Thoracic aorta (tissue), 2 donors: ENCODE measurements at regions not wholly inside any gene's neighbourhood (a gene's known extent, or its start where the extent isn't known, plus 50 kb on each side); places are given as distances from the start of the nearest gene placed in this dataset.

Experiments used
- ATAC-seq: fragments of 150-250 bp; one replicate; pipeline ENCODE4 v1.8.0; 2017; ENCODE audit warnings: low read depth; ENCODE audit not compliant: insufficient number of reproducible peaks, low FRiP score
- DNase-seq: peaks from one replicate; pipeline ENCODE4 v3.0.0-alpha.2; 2020; ENCODE audit warnings: low spot score
- H3K27ac ChIP-seq, 2 donors: fragments of 200-600 bp; sonication (generic); 1 replicate in 1 of 2; 2 replicates in 1 of 2; pipeline ENCODE4 v1.5.1; 2016; ENCODE audit warnings: mild to moderate bottlenecking in 2 of 2, moderate library complexity in 2 of 2
- H3K27me3 ChIP-seq: fragments of 200-600 bp; sonication (generic); replicated peaks from 2 replicates; pipeline ENCODE4 v1.6.0; 2016; ENCODE audit warnings: mild to moderate bottlenecking; ENCODE audit not compliant: insufficient read depth
- H3K36me3 ChIP-seq: fragments of 200-600 bp; sonication (generic); one replicate; pipeline ENCODE4 v1.5.1; 2016
- H3K4me1 ChIP-seq, 2 donors: fragments of 200-600 bp; sonication (generic); 1 replicate in 1 of 2; 2 replicates in 1 of 2; pipeline versions ENCODE4 v1.5.1 to v1.6.0; 2016; ENCODE audit warnings: low read depth in 2 of 2, mild to moderate bottlenecking in 1 of 2; ENCODE audit not compliant: control insufficient read depth in 1 of 2
- H3K4me3 ChIP-seq: fragments of 200-600 bp; sonication (generic); 2 replicates; pipeline ENCODE4 v1.5.1; 2016; ENCODE audit warnings: mild to moderate bottlenecking
- H3K9me3 ChIP-seq: fragments of 200-600 bp; sonication (generic); 2 replicates; pipeline ENCODE4 v1.5.1; 2016
- CTCF ChIP-seq: fragments of 200-600 bp; sonication (generic); IDR thresholded peaks from one replicate; pipeline ENCODE4 v1.5.1; 2019; ENCODE audit warnings: antibody characterized with exemption

GRCh38 chr6:105553171-105553570, 150.3 kb upstream of the PREP start:
- H3K27me3 ChIP-seq, result no peaks in the 10 kb centered on the region
- no peak overlapping the region for H3K4me3 ChIP-seq
- no peak for DNase-seq
- no peak overlapping the region for H3K27ac ChIP-seq
- H3K4me1 ChIP-seq, result no peaks in the 10 kb centered on the region
- no peaks in the 10 kb centered on the region for H3K9me3 ChIP-seq
- H3K36me3 ChIP-seq, result no peaks in the 10 kb centered on the region
- no peak for ATAC-seq
- TF ChIP-seq CTCF, result no peak

- no peaks in the 10 kb centered on the region for H3K27me3 ChIP-seq
- TF ChIP-seq CTCF, result no peak
- H3K4me1 ChIP-seq, result no peaks in the 10 kb centered on the region
- H3K36me3 ChIP-seq, result no peaks in the 10 kb centered on the region
- ATAC-seq, result no peak
- no peak overlapping the region for H3K27ac ChIP-seq
- DNase-seq, result no peak
- no peak overlapping the region for H3K4me3 ChIP-seq
- H3K9me3 ChIP-seq, result no peaks in the 10 kb centered on the region
Measured at GRCh38 chr6:105550955-105551620, 148.2 kb upstream of the PREP start.

- Histone ChIP-seq H3K27me3 (no peaks in the 10 kb centered on the region), H3K36me3 (no peaks in the 10 kb centered on the region), H3K27ac (no peak overlapping the region), H3K4me1 (no peaks in the 10 kb centered on the region), H3K9me3 (no peaks in the 10 kb centered on the region), H3K4me3 (no peak overlapping the region)
- no peak for DNase-seq
- TF ChIP-seq CTCF, result no peak
- no peak for ATAC-seq
Measured at GRCh38 chr6:105546754-105547153, 143.9 kb upstream of the PREP start.

GRCh38 chr6:105545947-105546731, 143.3 kb upstream of the PREP start:
- no peak for DNase-seq
- Histone ChIP-seq H3K4me3 (no peak overlapping the region), H3K4me1 (no peaks in the 10 kb centered on the region)

More at GRCh38 chr6:105545947-105546731, 143.3 kb upstream of the PREP start:
- Histone ChIP-seq H3K36me3 (no peaks in the 10 kb centered on the region), H3K9me3 (no peaks in the 10 kb centered on the region), H3K27me3 (no peaks in the 10 kb centered on the region), H3K27ac (no peak overlapping the region)
- ATAC-seq, result no peak
- TF ChIP-seq CTCF, result no peak
